K562 (cell line): ENCODE measurements at regions not wholly inside any gene's neighbourhood (a gene's known extent, or its start where the extent isn't known, plus 50 kb on each side); places are given as distances from the start of the nearest gene placed in this dataset.

Source experiments
- ATAC-seq: fragments of 200-7000 bp; cut with Tn5 transposase; 3 replicates; pipeline ENCODE4 v1.9.1; 2020; ENCODE audit warnings: moderate library complexity
- BruUV-seq: library from RNA; stranded (reverse); fragments of 400-500 nt; replicated peaks from 2 replicates; lab custom pipeline; 2021; lab: Mats Ljungman, UMichigan
- CTCF ChIA-PET: fragments of 300-600 bp; formaldehyde crosslinking; extraction: SDS; loops from one replicate; lab custom pipeline; 2021; ENCODE audit warnings: low intra/inter-chr PET ratio; lab: Yijun Ruan, JAX
- POLR2A ChIA-PET: fragments of 300-600, 350-650 bp; sonication (Branson Sonifier 250); formaldehyde crosslinking; extraction: SDS; loops from one replicate; lab custom pipeline; 2021; ENCODE audit warnings: antibody characterized with exemption, inconsistent platforms; lab: Yijun Ruan, JAX
- DNase-seq, 4 experiments: peaks; one replicate each; pipeline versions ENCODE4 v3.0.0 to v3.0.0-alpha.2; 2011 to 2018; ENCODE audit warnings: low spot score in 3 of 4, mixed read lengths in 3 of 4; ENCODE audit errors: extremely low read depth in 1 of 4
- FAIRE-seq: peaks from 2 replicates; lab custom pipeline; 2011; peaks lifted over from hg19 to GRCh38; lab: Jason Lieb, UNC
- H2AFZ ChIP-seq: 2 replicates; pipeline ENCODE4 v1.6.0; 2011; ENCODE audit warnings: low read depth, low read length, control low read depth, inconsistent platforms
- H3K27ac ChIP-seq: fragments of 200-600 bp; 3 replicates; pipeline ENCODE4 v1.8.0; 2011; ENCODE audit warnings: low read depth, mild to moderate bottlenecking, control low read depth, inconsistent platforms, low read length, moderate library complexity, mixed read lengths; ENCODE audit errors: extremely low read depth
- H3K27me3 ChIP-seq, 2 experiments: fragments of 300-600 bp in 1 of 2; 2 replicates in 1 of 2; 3 replicates in 1 of 2; pipeline versions ENCODE4 v1.6.0 to v1.8.0; 2011; ENCODE audit warnings: inconsistent platforms in 2 of 2, low read length in 2 of 2, mild to moderate bottlenecking in 1 of 2, mixed read lengths in 1 of 2, moderate library complexity in 1 of 2; ENCODE audit not compliant: control insufficient read depth in 2 of 2, insufficient read depth in 2 of 2
- H3K36me3 ChIP-seq: fragments of 300-600 bp; 3 replicates; pipeline ENCODE4 v1.8.0; 2011; ENCODE audit warnings: mild to moderate bottlenecking, low read length, inconsistent platforms; ENCODE audit not compliant: control insufficient read depth, insufficient read depth
- H3K4me1 ChIP-seq, 2 experiments: fragments of 200-600 bp in 1 of 2; replicated peaks in 1 of 2; 2 replicates in 1 of 2; 3 replicates in 1 of 2; pipeline versions ENCODE4 v1.5.1 to v1.8.0; 2011; ENCODE audit warnings: inconsistent platforms in 2 of 2, low read length in 2 of 2, mild to moderate bottlenecking in 1 of 2, mixed read lengths in 1 of 2, moderate library complexity in 1 of 2; ENCODE audit not compliant: control insufficient read depth in 2 of 2, insufficient read depth in 2 of 2
- H3K4me2 ChIP-seq: 2 replicates; pipeline ENCODE4 v1.6.1; 2011; ENCODE audit warnings: low read length, control low read depth, inconsistent platforms, mixed read lengths; ENCODE audit not compliant: insufficient read depth
- H3K4me3 ChIP-seq: fragments of 200-600 bp; sonication (generic), shearing (Covaris generic); 2 replicates; pipeline ENCODE4 v1.5.1; 2016; ENCODE audit warnings: control low read depth, inconsistent platforms
- H3K79me2 ChIP-seq: fragments of 200-600 bp; 3 replicates; pipeline ENCODE4 v1.8.0; 2011; ENCODE audit warnings: low read length, inconsistent platforms; ENCODE audit not compliant: control insufficient read depth, insufficient read depth
- H3K9ac ChIP-seq, 2 experiments: 2 replicates each; pipeline versions ENCODE4 v1.6.0 to v1.6.1; 2011; ENCODE audit warnings: low read depth in 2 of 2, low read length in 2 of 2, control low read depth in 1 of 2, inconsistent platforms in 1 of 2, mild to moderate bottlenecking in 1 of 2, mixed read lengths in 1 of 2; ENCODE audit not compliant: insufficient read depth in 1 of 2
- H3K9me1 ChIP-seq: one replicate; pipeline ENCODE4 v1.6.0; 2011; ENCODE audit warnings: inconsistent platforms, mild to moderate bottlenecking, low read length, moderate library complexity; ENCODE audit not compliant: control insufficient read depth, insufficient read depth
- H3K9me3 ChIP-seq: replicated peaks from 2 replicates; pipeline ENCODE4 v1.5.1; 2011; ENCODE audit warnings: low read depth, low read length, inconsistent platforms; ENCODE audit not compliant: control insufficient read depth, insufficient read depth
- H4K20me1 ChIP-seq: replicated peaks from 2 replicates; pipeline ENCODE4 v1.6.1; 2011; ENCODE audit warnings: low read length, inconsistent platforms, mixed read lengths; ENCODE audit not compliant: control insufficient read depth, insufficient read depth
- DACH1 ChIP-seq: fragments of 450-650 bp; IDR thresholded peaks from 2 replicates; pipeline ENCODE4 v1.6.1; 2018; ENCODE audit not compliant: partially characterized antibody
- GATAD2B ChIP-seq: fragments of 450-650 bp; IDR thresholded peaks from 2 replicates; pipeline ENCODE4 v1.6.1; 2017; ENCODE audit warnings: mild to moderate bottlenecking, borderline replicate concordance
- HLTF ChIP-seq: fragments of 450-650 bp; IDR thresholded peaks from 2 replicates; pipeline ENCODE4 v1.6.1; 2016
- KAT7 ChIP-seq: sonication (generic); formaldehyde crosslinking; IDR thresholded peaks from 2 replicates; pipeline ENCODE4 v1.8.0; 2022; ENCODE audit warnings: missing genetic modification reagents, mild to moderate bottlenecking, borderline replicate concordance
- MAX ChIP-seq: sonication (generic); formaldehyde crosslinking; IDR thresholded peaks from 2 replicates; pipeline ENCODE4 v1.9.0; 2022; ENCODE audit warnings: mild to moderate bottlenecking, missing genetic modification reagents
- PTRF ChIP-seq: fragments of 450-650 bp; IDR thresholded peaks from 2 replicates; pipeline ENCODE4 v1.6.1; 2016; ENCODE audit warnings: mild to moderate bottlenecking, missing genetic modification characterization, missing compliant biosample characterization
- PYGO2 ChIP-seq: fragments of 450-650 bp; IDR thresholded peaks from 2 replicates; pipeline ENCODE4 v1.6.1; 2016; ENCODE audit warnings: mild to moderate bottlenecking, missing genetic modification characterization, moderate library complexity, missing compliant biosample characterization
- RBM17 ChIP-seq: fragments of 200-400 bp; formaldehyde crosslinking; IDR thresholded peaks from 2 replicates; pipeline ENCODE4 v1.6.1; 2017; ENCODE audit warnings: low read depth, mild to moderate bottlenecking, low read length, borderline replicate concordance
- SAP30 ChIP-seq: fragments of 200-600 bp; sonication (generic); IDR thresholded peaks from 2 replicates; pipeline ENCODE4 v1.6.1; 2012; ENCODE audit warnings: borderline replicate concordance, low read depth, mild to moderate bottlenecking, moderate library complexity, low read length, control low read depth, inconsistent platforms; ENCODE audit not compliant: insufficient read depth, poor library complexity, severe bottlenecking
- SMARCB1 ChIP-seq: IDR thresholded peaks from 2 replicates; pipeline ENCODE4 v1.6.1; 2011; ENCODE audit warnings: improper control_type of control experiment, low read depth; ENCODE audit not compliant: insufficient read length
- SRSF7 ChIP-seq: fragments of 200-400 bp; formaldehyde crosslinking; optimal IDR thresholded peaks from 2 replicates; pipeline ENCODE3; 2017; ENCODE audit warnings: mild to moderate bottlenecking, low read depth, low read length
- STAG1 ChIP-seq: sonication (generic); formaldehyde crosslinking; IDR thresholded peaks from 2 replicates; pipeline ENCODE4 v1.5.0; 2020; ENCODE audit warnings: missing genetic modification reagents, borderline replicate concordance
- ZNF41 ChIP-seq: fragments of 250-450 bp; sonication (Bioruptor Pico); conservative IDR thresholded peaks from 2 replicates; pipeline ENCODE4 v1.4.0; 2020; ENCODE audit warnings: mild to moderate bottlenecking
- ZNF696 ChIP-seq: fragments of 250-450 bp; sonication (Bioruptor Pico); conservative IDR thresholded peaks from 2 replicates; pipeline ENCODE4 v1.4.0; 2020; ENCODE audit warnings: mild to moderate bottlenecking, moderate library complexity
- WGBS: fragments of 100-300 bp; shearing (Covaris generic); methylation state at CpG from one replicate; pipeline ENCODE4 v1.1.6; 2016; ENCODE audit warnings: low coverage, mixed read lengths; ENCODE audit not compliant: insufficient coverage; ENCODE audit errors: missing lambda C conversion rate; 5-methylcytosine and 5-hydroxymethylcytosine counted together
- in situ Hi-C: fragments of 300-500 bp; cut with MboI; formaldehyde crosslinking; loops from 4 replicates; pipeline ENCODE4 v1.15.0; 2018; ENCODE audit warnings: inconsistent platforms, mixed read lengths
- intact Hi-C: fragments of 100-400 bp; cut with micrococcal nuclease; formaldehyde crosslinking; loops from 2 replicates; pipeline ENCODE4 v1.14.2; 2022
- TF ChIP-seq, protein P1 (sequence below): fragments of 450-650 bp; IDR thresholded peaks from 2 replicates; pipeline ENCODE4 v1.6.1; 2018; ENCODE audit not compliant: partially characterized antibody
- TF ChIP-seq, protein P2 (sequence below), 2 experiments: IDR thresholded peaks; 2 replicates each; pipeline ENCODE4 v1.6.1; 2012; ENCODE audit warnings: improper control_type of control experiment in 2 of 2, low read depth in 2 of 2, low read length in 2 of 2, borderline replicate concordance in 1 of 2
- TF ChIP-seq, protein P3 (sequence below): fragments of 250-450 bp; sonication (Bioruptor Pico); IDR thresholded peaks from 2 replicates; pipeline ENCODE4 v1.9.0; 2021; ENCODE audit warnings: mild to moderate bottlenecking

DNA sequence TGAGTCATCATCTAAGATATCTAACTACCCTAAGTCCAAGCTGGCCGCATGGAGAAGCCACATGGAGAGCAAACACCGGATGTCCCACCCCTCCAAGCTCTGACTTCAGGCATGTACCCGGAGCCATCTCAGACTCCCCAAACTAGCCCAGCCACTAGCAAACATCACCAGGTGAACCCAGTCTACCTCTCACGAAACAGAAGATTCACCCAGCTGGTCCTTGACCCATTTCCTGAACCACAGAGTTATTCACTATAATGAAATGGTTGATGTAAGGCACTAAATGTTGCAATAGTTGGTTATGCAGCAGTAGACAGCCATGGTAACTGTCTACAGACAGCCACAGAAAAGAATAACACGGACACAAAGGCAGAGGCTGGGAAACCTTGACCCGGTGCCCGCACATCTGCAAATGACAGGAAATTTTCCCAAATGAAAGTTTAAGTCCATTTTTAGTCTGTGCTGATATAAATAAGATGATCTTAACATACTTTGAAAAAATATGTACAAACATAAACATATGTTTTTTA lies 265.5 kb upstream of the ATP10A start:
- Histone ChIP-seq H3K9ac (no peak overlapping the region), H3K36me3 (no peaks in the 10 kb centered on the region), H3K4me2 (no peak overlapping the region), H4K20me1 (no peaks in the 10 kb centered on the region), H3K27me3 (peaks cover 0 to 14% of the 10 kb centered on the region in 2 experiments; a peak in 1 of 5 replicates), H3K79me2 (no peaks in the 10 kb centered on the region), H3K9me3 (no peaks in the 10 kb centered on the region), H3K27ac (no peak overlapping the region), H3K4me3 (no peak overlapping the region), H3K4me1 (no peaks in the 10 kb centered on the region), H2AFZ (no peak overlapping the region), H3K9me1 (no peaks in the 10 kb centered on the region)
- DNase-seq (no peak), ATAC-seq (no peak), FAIRE-seq (no peak)
- BruUV-seq: no TSS peak
- intact Hi-C loops (no loop called here), in situ Hi-C loops (no loop called here)
- CTCF ChIA-PET: no interaction called here
- 0% methylated on average over 6 of the region's 7 CpGs for WGBS
- POLR2A ChIA-PET: no interaction called here
- TF ChIP-seq STAG1 (CRISPR knock-in tag): no peak
- no peak for TF ChIP-seq ZNF696 (CRISPR knock-in tag)
- no peak for TF ChIP-seq SAP30
- TF ChIP-seq PTRF (tag): no peak
- TF ChIP-seq, protein P1, sequence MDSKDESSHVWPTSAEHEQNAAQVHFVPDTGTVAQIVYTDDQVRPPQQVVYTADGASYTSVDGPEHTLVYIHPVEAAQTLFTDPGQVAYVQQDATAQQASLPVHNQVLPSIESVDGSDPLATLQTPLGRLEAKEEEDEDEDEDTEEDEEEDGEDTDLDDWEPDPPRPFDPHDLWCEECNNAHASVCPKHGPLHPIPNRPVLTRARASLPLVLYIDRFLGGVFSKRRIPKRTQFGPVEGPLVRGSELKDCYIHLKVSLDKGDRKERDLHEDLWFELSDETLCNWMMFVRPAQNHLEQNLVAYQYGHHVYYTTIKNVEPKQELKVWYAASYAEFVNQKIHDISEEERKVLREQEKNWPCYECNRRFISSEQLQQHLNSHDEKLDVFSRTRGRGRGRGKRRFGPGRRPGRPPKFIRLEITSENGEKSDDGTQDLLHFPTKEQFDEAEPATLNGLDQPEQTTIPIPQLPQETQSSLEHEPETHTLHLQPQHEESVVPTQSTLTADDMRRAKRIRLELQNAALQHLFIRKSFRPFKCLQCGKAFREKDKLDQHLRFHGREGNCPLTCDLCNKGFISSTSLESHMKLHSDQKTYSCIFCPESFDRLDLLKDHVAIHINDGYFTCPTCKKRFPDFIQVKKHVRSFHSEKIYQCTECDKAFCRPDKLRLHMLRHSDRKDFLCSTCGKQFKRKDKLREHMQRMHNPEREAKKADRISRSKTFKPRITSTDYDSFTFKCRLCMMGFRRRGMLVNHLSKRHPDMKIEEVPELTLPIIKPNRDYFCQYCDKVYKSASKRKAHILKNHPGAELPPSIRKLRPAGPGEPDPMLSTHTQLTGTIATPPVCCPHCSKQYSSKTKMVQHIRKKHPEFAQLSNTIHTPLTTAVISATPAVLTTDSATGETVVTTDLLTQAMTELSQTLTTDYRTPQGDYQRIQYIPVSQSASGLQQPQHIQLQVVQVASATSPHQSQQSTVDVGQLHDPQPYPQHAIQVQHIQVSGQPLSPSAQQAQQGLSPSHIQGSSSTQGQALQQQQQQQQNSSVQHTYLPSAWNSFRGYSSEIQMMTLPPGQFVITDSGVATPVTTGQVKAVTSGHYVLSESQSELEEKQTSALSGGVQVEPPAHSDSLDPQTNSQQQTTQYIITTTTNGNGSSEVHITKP: no peak
- no peak for TF ChIP-seq KAT7 (CRISPR knock-in tag)
- TF ChIP-seq, protein P2, sequence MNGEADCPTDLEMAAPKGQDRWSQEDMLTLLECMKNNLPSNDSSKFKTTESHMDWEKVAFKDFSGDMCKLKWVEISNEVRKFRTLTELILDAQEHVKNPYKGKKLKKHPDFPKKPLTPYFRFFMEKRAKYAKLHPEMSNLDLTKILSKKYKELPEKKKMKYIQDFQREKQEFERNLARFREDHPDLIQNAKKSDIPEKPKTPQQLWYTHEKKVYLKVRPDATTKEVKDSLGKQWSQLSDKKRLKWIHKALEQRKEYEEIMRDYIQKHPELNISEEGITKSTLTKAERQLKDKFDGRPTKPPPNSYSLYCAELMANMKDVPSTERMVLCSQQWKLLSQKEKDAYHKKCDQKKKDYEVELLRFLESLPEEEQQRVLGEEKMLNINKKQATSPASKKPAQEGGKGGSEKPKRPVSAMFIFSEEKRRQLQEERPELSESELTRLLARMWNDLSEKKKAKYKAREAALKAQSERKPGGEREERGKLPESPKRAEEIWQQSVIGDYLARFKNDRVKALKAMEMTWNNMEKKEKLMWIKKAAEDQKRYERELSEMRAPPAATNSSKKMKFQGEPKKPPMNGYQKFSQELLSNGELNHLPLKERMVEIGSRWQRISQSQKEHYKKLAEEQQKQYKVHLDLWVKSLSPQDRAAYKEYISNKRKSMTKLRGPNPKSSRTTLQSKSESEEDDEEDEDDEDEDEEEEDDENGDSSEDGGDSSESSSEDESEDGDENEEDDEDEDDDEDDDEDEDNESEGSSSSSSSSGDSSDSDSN (IDR thresholded peaks at IDR 0.05; ENCODE audit: borderline replicate concordance in 1 of 2, low read depth in 2 of 2, low read length in 2 of 2): no peak
- no peak for TF ChIP-seq RBM17
- no peak for TF ChIP-seq PYGO2 (tag)
- no peak for TF ChIP-seq GATAD2B
- no peak for TF ChIP-seq HLTF
- TF ChIP-seq DACH1: no peak
- TF ChIP-seq, protein P3, sequence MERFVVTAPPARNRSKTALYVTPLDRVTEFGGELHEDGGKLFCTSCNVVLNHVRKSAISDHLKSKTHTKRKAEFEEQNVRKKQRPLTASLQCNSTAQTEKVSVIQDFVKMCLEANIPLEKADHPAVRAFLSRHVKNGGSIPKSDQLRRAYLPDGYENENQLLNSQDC: no peak
- TF ChIP-seq ZNF41 (CRISPR knock-in tag): no peak
- TF ChIP-seq SMARCB1: no peak
- no peak for TF ChIP-seq SRSF7
- no peak for TF ChIP-seq MAX
